ENCODE measurements at regions not wholly inside any gene's neighbourhood (a gene's known extent, or its start where the extent isn't known, plus 50 kb on each side); places are given as distances from the start of the nearest gene placed in this dataset.

GRCh38 chr2:59083075-59083828 is 842.1 kb upstream of the FANCL start:
- H3K4me2 ChIP-seq (ENCODE audit: low read depth, low read length, poor library complexity, severe bottlenecking) = no peak overlapping the region
- no peaks in the 10 kb centered on the region for H3K79me2 ChIP-seq (ENCODE audit: insufficient read depth, low read length)
- no peak overlapping the region for H3K27ac ChIP-seq (ENCODE audit: low read depth, low read length)
- H3K27me3 ChIP-seq (ENCODE audit: low read length) = no peaks in the 10 kb centered on the region
- no peak overlapping the region for H3K9ac ChIP-seq (ENCODE audit: low read length)
- H3K9me2 ChIP-seq (replicated peaks; ENCODE audit: insufficient read depth, low read length) = no peaks in the 10 kb centered on the region
- H2AFZ ChIP-seq (ENCODE audit: low read depth, low read length, severe bottlenecking) = no peak overlapping the region
- H3F3A ChIP-seq (ENCODE audit: insufficient read depth) = no peaks in the 10 kb centered on the region
- H3K4me3 ChIP-seq (ENCODE audit: insufficient read depth, low read length, poor library complexity, severe bottlenecking) = no peak overlapping the region
- H3K9me3 ChIP-seq (ENCODE audit: insufficient read depth, low read length) = no peaks in the 10 kb centered on the region
- no peaks in the 10 kb centered on the region for H3K36me3 ChIP-seq (ENCODE audit: low read length)
- no peaks in the 10 kb centered on the region for H4K20me1 ChIP-seq (ENCODE audit: low read depth, low read length)
- TF ChIP-seq CTCF (IDR thresholded peaks at IDR 0.05; ENCODE audit: insufficient read depth, low read length, poor library complexity, severe bottlenecking) (no peak), EZH2phosphoT487 (conservative IDR thresholded peaks at IDR 0.05; ENCODE audit: low read length) (no peak)

- TF ChIP-seq CTCF (IDR thresholded peaks at IDR 0.05; ENCODE audit: insufficient read depth, low read length, poor library complexity, severe bottlenecking) (no peak), EZH2phosphoT487 (conservative IDR thresholded peaks at IDR 0.05; ENCODE audit: low read length) (no peak)
- Histone ChIP-seq H3K36me3 (ENCODE audit: low read length) (no peaks in the 10 kb centered on the region), H3K79me2 (ENCODE audit: insufficient read depth, low read length) (no peaks in the 10 kb centered on the region), H3K9me3 (ENCODE audit: insufficient read depth, low read length) (no peaks in the 10 kb centered on the region), H3K4me3 (ENCODE audit: insufficient read depth, low read length, poor library complexity, severe bottlenecking) (no peak overlapping the region), H3F3A (ENCODE audit: insufficient read depth) (no peaks in the 10 kb centered on the region), H2AFZ (ENCODE audit: low read depth, low read length, severe bottlenecking) (no peak overlapping the region), H3K9me2 (replicated peaks; ENCODE audit: insufficient read depth, low read length) (no peaks in the 10 kb centered on the region), H4K20me1 (ENCODE audit: low read depth, low read length) (no peaks in the 10 kb centered on the region), H3K27ac (ENCODE audit: low read depth, low read length) (no peak overlapping the region), H3K27me3 (ENCODE audit: low read length) (no peaks in the 10 kb centered on the region), H3K9ac (ENCODE audit: low read length) (no peak overlapping the region), H3K4me2 (ENCODE audit: low read depth, low read length, poor library complexity, severe bottlenecking) (no peak overlapping the region)
These were observed 841.5 kb upstream of the FANCL start for GRCh38 chr2:59082657-59083056.

- Histone ChIP-seq H3K27me3 (ENCODE audit: low read length) (no peaks in the 10 kb centered on the region), H3K4me2 (ENCODE audit: low read depth, low read length, poor library complexity, severe bottlenecking) (no peak overlapping the region), H3K9me2 (replicated peaks; ENCODE audit: insufficient read depth, low read length) (no peaks in the 10 kb centered on the region), H3K4me3 (ENCODE audit: insufficient read depth, low read length, poor library complexity, severe bottlenecking) (no peak overlapping the region), H3F3A (ENCODE audit: insufficient read depth) (no peaks in the 10 kb centered on the region), H3K9ac (ENCODE audit: low read length) (no peak overlapping the region), H2AFZ (ENCODE audit: low read depth, low read length, severe bottlenecking) (no peak overlapping the region), H4K20me1 (ENCODE audit: low read depth, low read length) (no peaks in the 10 kb centered on the region), H3K9me3 (ENCODE audit: insufficient read depth, low read length) (no peaks in the 10 kb centered on the region), H3K27ac (ENCODE audit: low read depth, low read length) (no peak overlapping the region), H3K36me3 (ENCODE audit: low read length) (no peaks in the 10 kb centered on the region), H3K79me2 (ENCODE audit: insufficient read depth, low read length) (no peaks in the 10 kb centered on the region)
- no peak for TF ChIP-seq EZH2phosphoT487 (conservative IDR thresholded peaks at IDR 0.05; ENCODE audit: low read length)
These were observed 839.5 kb upstream of the FANCL start for GRCh38 chr2:59080451-59081181.
